Neural cell (in vitro differentiated cells): ENCODE measurements at regions not wholly inside any gene's neighbourhood (a gene's known extent, or its start where the extent isn't known, plus 50 kb on each side); places are given as distances from the start of the nearest gene placed in this dataset.

Experiments used
- H2AFZ ChIP-seq: fragments of 200-600, 300-800 bp; sonication (generic), shearing (Covaris generic); 2 replicates; pipeline ENCODE4 v1.6.0; 2014; ENCODE audit warnings: low read depth, mild to moderate bottlenecking, antibody characterized with exemption, low read length, moderate library complexity
- H3F3A ChIP-seq: fragments of 200-600 bp; shearing (Covaris generic); 2 replicates; pipeline ENCODE4 v1.6.1; 2016; ENCODE audit warnings: mild to moderate bottlenecking, moderate library complexity, mixed read lengths, antibody characterized with exemption, low read length; ENCODE audit not compliant: insufficient read depth, poor library complexity, severe bottlenecking
- H3K27ac ChIP-seq: fragments of 200-600, 300-800 bp; sonication (generic), shearing (Covaris generic); 2 replicates; pipeline ENCODE4 v1.5.1; 2014; ENCODE audit warnings: mild to moderate bottlenecking, low read length, moderate library complexity
- H3K27me3 ChIP-seq: fragments of 300-800, 200-600 bp; sonication (generic), shearing (Covaris generic); 2 replicates; pipeline ENCODE4 v1.6.0; 2014; ENCODE audit warnings: mild to moderate bottlenecking, low read depth, low read length, moderate library complexity; ENCODE audit not compliant: insufficient read depth
- H3K36me3 ChIP-seq: fragments of 300-800, 200-600 bp; sonication (generic), shearing (Covaris generic); 2 replicates; pipeline ENCODE4 v1.5.1; 2014; ENCODE audit warnings: mild to moderate bottlenecking, antibody characterized with exemption, low read length, moderate library complexity; ENCODE audit not compliant: insufficient read depth
- H3K4me2 ChIP-seq: fragments of 300-800, 200-600 bp; sonication (generic), shearing (Covaris generic); 2 replicates; pipeline ENCODE4 v1.6.0; 2014; ENCODE audit warnings: mild to moderate bottlenecking, low read length
- H3K4me3 ChIP-seq: fragments of 300-800, 200-600 bp; sonication (generic), shearing (Covaris generic); 2 replicates; pipeline ENCODE4 v1.5.1; 2014; ENCODE audit warnings: mild to moderate bottlenecking, low read length, moderate library complexity
- H3K79me2 ChIP-seq: fragments of 200-600 bp; shearing (Covaris generic); replicated peaks from 2 replicates; pipeline ENCODE4 v1.6.0; 2014; ENCODE audit warnings: mild to moderate bottlenecking, low read length, moderate library complexity; ENCODE audit not compliant: insufficient read depth
- H3K9ac ChIP-seq: fragments of 300-800, 200-600 bp; sonication (generic), shearing (Covaris generic); 2 replicates; pipeline ENCODE4 v1.6.1; 2016; ENCODE audit warnings: mild to moderate bottlenecking, low read length, mixed read lengths
- H3K9me2 ChIP-seq: fragments of 200-600 bp; shearing (Covaris generic); 2 replicates; pipeline ENCODE4 v1.6.1; 2016; ENCODE audit warnings: mild to moderate bottlenecking, low read length, mixed read lengths; ENCODE audit not compliant: insufficient read depth
- H3K9me3 ChIP-seq: fragments of 200-600, 300-800 bp; sonication (generic), shearing (Covaris generic); 2 replicates; pipeline ENCODE4 v1.6.1; 2016; ENCODE audit warnings: mild to moderate bottlenecking, mixed run types, low read length, moderate library complexity, mixed read lengths
- H4K20me1 ChIP-seq: fragments of 200-600 bp; shearing (Covaris generic); 2 replicates; pipeline ENCODE4 v1.6.1; 2016; ENCODE audit warnings: mild to moderate bottlenecking, mixed run types; ENCODE audit not compliant: insufficient read depth
- EP300 ChIP-seq: fragments of 450-650 bp; conservative IDR thresholded peaks from 2 replicates; pipeline ENCODE4 v1.6.1; 2014; ENCODE audit warnings: antibody characterized with exemption, mild to moderate bottlenecking, moderate library complexity; ENCODE audit not compliant: poor library complexity, severe bottlenecking
- EZH2 ChIP-seq: fragments of 200-600, 300-800 bp; shearing (Covaris generic), sonication (generic); IDR thresholded peaks from 2 replicates; pipeline ENCODE4 v1.6.1; 2014; ENCODE audit warnings: antibody characterized with exemption, low read length, borderline replicate concordance, mild to moderate bottlenecking; ENCODE audit not compliant: insufficient read depth, poor library complexity, severe bottlenecking
- MXI1 ChIP-seq: fragments of 450-650 bp; conservative IDR thresholded peaks from 2 replicates; pipeline ENCODE4 v1.6.1; 2014; ENCODE audit warnings: antibody characterized with exemption, mild to moderate bottlenecking; ENCODE audit not compliant: poor library complexity, severe bottlenecking
- POLR2AphosphoS5 ChIP-seq: IDR thresholded peaks from 2 replicates; pipeline ENCODE4 v1.6.1; 2012
- RAD21 ChIP-seq: fragments of 450-650 bp; conservative IDR thresholded peaks from 2 replicates; pipeline ENCODE4 v1.6.1; 2014; ENCODE audit warnings: antibody characterized with exemption, mild to moderate bottlenecking, moderate library complexity
- REST ChIP-seq: IDR thresholded peaks from 2 replicates; pipeline ENCODE4 v1.6.1; 2012; ENCODE audit warnings: borderline replicate concordance
- SMC3 ChIP-seq: fragments of 450-650 bp; conservative IDR thresholded peaks from 2 replicates; pipeline ENCODE4 v1.6.1; 2014; ENCODE audit warnings: antibody characterized with exemption, mild to moderate bottlenecking, moderate library complexity; ENCODE audit not compliant: poor library complexity
- TAF1 ChIP-seq: IDR thresholded peaks from 2 replicates; pipeline ENCODE4 v1.6.1; 2012; ENCODE audit warnings: low read depth
- TF ChIP-seq, protein P1 (sequence below): fragments of 450-650 bp; IDR thresholded peaks from 2 replicates; pipeline ENCODE4 v1.5.1; 2014; ENCODE audit warnings: antibody characterized with exemption, mild to moderate bottlenecking, moderate library complexity; ENCODE audit not compliant: poor library complexity, severe bottlenecking

DNA sequence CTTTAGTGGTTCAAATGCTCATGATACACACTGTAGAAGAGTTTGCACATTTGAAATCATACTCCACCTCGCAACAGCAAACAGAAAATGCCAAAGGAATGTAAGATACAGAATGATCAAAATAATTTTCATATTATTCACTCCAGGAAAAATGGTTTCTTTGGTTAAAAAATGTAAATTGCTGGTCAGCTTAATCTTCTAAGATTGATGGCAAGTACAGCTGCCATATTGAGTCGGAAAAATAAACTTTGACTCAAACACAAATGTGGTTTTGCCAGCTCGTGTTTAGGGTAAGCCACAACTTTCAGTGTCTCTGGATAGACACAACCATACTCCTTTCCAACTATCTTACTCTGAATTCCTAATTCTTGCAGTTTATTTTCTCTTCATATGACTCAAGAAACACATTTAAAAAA, 154.9 kb upstream of the SMIM21 start:
- Histone ChIP-seq H3K27ac (no peak overlapping the region), H4K20me1 (no peaks in the 10 kb centered on the region), H3F3A (no peaks in the 10 kb centered on the region), H3K9me2 (no peaks in the 10 kb centered on the region), H3K4me3 (no peak overlapping the region), H3K9me3 (no peaks in the 10 kb centered on the region), H3K4me2 (no peak overlapping the region), H3K79me2 (no peaks in the 10 kb centered on the region), H2AFZ (no peak overlapping the region), H3K9ac (no peak overlapping the region), H3K36me3 (no peaks in the 10 kb centered on the region), H3K27me3 (no peaks in the 10 kb centered on the region)
- TF ChIP-seq REST (no peak), EP300 (no peak), MXI1 (no peak), POLR2AphosphoS5 (no peak), TAF1 (no peak), RAD21 (no peak), SMC3 (no peak), EZH2 (no peak)
- TF ChIP-seq, protein P1, sequence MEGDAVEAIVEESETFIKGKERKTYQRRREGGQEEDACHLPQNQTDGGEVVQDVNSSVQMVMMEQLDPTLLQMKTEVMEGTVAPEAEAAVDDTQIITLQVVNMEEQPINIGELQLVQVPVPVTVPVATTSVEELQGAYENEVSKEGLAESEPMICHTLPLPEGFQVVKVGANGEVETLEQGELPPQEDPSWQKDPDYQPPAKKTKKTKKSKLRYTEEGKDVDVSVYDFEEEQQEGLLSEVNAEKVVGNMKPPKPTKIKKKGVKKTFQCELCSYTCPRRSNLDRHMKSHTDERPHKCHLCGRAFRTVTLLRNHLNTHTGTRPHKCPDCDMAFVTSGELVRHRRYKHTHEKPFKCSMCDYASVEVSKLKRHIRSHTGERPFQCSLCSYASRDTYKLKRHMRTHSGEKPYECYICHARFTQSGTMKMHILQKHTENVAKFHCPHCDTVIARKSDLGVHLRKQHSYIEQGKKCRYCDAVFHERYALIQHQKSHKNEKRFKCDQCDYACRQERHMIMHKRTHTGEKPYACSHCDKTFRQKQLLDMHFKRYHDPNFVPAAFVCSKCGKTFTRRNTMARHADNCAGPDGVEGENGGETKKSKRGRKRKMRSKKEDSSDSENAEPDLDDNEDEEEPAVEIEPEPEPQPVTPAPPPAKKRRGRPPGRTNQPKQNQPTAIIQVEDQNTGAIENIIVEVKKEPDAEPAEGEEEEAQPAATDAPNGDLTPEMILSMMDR = no peak

DNA sequence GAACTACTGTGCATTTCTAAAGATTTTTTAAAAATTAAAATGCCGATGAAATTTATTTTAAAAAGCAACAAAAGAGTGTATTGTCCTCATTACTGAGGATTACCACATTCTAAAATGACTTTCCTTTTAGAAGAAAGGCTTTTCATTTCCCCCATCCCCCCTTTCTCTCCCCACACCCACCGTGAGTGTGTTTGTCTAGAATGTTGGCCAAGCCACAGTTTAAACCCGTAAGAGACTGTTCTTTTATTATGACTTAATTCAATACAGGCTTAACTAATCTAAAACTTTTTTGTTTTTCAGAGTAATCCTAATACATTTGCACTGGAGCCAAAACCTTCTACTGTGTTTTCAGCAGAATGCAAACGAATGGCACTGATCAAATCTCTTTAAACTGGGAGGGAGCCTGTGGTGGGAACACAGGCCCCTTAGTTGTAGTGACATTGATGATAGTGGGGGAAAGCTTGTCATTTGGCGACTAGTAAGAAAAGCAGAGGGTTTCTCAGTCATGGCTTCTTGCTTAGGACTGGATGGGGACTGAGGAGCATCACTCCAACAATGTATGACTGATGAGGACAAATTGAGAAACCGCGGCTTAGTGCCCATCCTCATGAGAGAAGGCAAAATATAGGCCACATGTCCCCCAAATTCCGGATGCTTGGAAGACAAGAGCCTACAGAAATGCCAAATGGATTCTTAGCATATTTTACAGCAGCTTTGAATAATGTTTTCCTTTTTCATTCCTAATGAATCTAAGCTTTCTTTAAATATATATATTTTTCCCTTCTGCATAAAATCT, 154.0 kb upstream of the SMIM21 start:
- Histone ChIP-seq H3K9ac (no peak overlapping the region), H3F3A (no peaks in the 10 kb centered on the region), H3K9me2 (no peaks in the 10 kb centered on the region), H3K36me3 (no peaks in the 10 kb centered on the region), H3K4me2 (no peak overlapping the region), H3K27me3 (no peaks in the 10 kb centered on the region), H3K9me3 (no peaks in the 10 kb centered on the region), H3K79me2 (no peaks in the 10 kb centered on the region), H4K20me1 (no peaks in the 10 kb centered on the region), H2AFZ (no peak overlapping the region), H3K27ac (no peak overlapping the region), H3K4me3 (no peak overlapping the region)
- TF ChIP-seq, protein P1 = no peak
- TF ChIP-seq REST (no peak), EP300 (no peak), POLR2AphosphoS5 (no peak), EZH2 (no peak), TAF1 (no peak), SMC3 (no peak)
